HCT116 (cell line): ENCODE measurements at regions not wholly inside any gene's neighbourhood (a gene's known extent, or its start where the extent isn't known, plus 50 kb on each side); places are given as distances from the start of the nearest gene placed in this dataset.

Experiments
- ATF3 ChIP-seq: IDR thresholded peaks from 2 replicates; pipeline ENCODE4 v1.6.1; 2012
- CTCF ChIP-seq, 3 experiments: fragments of 200-600 bp in 1 of 3; sonication (generic) in 1 of 3; IDR thresholded peaks in 2 of 3; conservative IDR thresholded peaks in 1 of 3; 2 replicates each; pipeline ENCODE4 v1.5.1; 2012 to 2017; ENCODE audit warnings: low read depth in 2 of 3, low read length in 2 of 3, antibody characterized with exemption in 1 of 3, borderline replicate concordance in 1 of 3, control low read depth in 1 of 3, mild to moderate bottlenecking in 1 of 3, mixed read lengths in 1 of 3, mixed run types in 1 of 3, moderate library complexity in 1 of 3; ENCODE audit not compliant: insufficient read depth in 1 of 3
- EZH2 ChIP-seq: fragments of 200-600 bp; sonication (generic); IDR thresholded peaks from 2 replicates; pipeline ENCODE4 v1.6.1; 2017; ENCODE audit warnings: antibody characterized with exemption, mixed run types
- EZH2phosphoT487 ChIP-seq: fragments of 200-600 bp; IDR thresholded peaks from 2 replicates; pipeline ENCODE4 v1.6.1; 2018; ENCODE audit warnings: antibody characterized with exemption, borderline replicate concordance
- JUND ChIP-seq: IDR thresholded peaks from 2 replicates; pipeline ENCODE4 v1.6.1; 2012
- POLR2A ChIP-seq: IDR thresholded peaks from 2 replicates; pipeline ENCODE4 v1.7.0; 2011; ENCODE audit warnings: borderline replicate concordance; ENCODE audit not compliant: insufficient read depth, insufficient read length; ENCODE audit errors: extremely low read depth
- POLR2AphosphoS5 ChIP-seq: IDR thresholded peaks from 2 replicates; pipeline ENCODE4 v1.6.1; 2011; ENCODE audit warnings: mild to moderate bottlenecking, low read depth, low read length, moderate library complexity
- REST ChIP-seq: IDR thresholded peaks from 2 replicates; pipeline ENCODE4 v1.6.1; 2012; ENCODE audit warnings: low read depth
- SIN3A ChIP-seq: IDR thresholded peaks from 2 replicates; pipeline ENCODE4 v1.6.1; 2012; ENCODE audit warnings: low read depth
- YY1 ChIP-seq: IDR thresholded peaks from 2 replicates; pipeline ENCODE4 v1.6.1; 2011; ENCODE audit warnings: low read length, low read depth, moderate library complexity, mild to moderate bottlenecking; ENCODE audit not compliant: insufficient replicate concordance; ENCODE audit errors: extremely low read depth
- ZBTB33 ChIP-seq: IDR thresholded peaks from 2 replicates; pipeline ENCODE4 v1.6.1; 2011; ENCODE audit warnings: mild to moderate bottlenecking, low read length, moderate library complexity; ENCODE audit not compliant: insufficient replicate concordance; ENCODE audit errors: extremely low read depth

- no peak for TF ChIP-seq ATF3
- TF ChIP-seq EZH2 = no peak
- no peak for TF ChIP-seq POLR2A
- TF ChIP-seq JUND = no peak
- TF ChIP-seq CTCF (IDR thresholded peaks at IDR 0.05 in 2 of 3, conservative IDR thresholded peaks at IDR 0.05 in 1 of 3; ENCODE audit: borderline replicate concordance in 1 of 3, insufficient read depth in 1 of 3, low read depth in 2 of 3, low read length in 2 of 3) = no peak
- TF ChIP-seq YY1 = no peak
- TF ChIP-seq ZBTB33 = no peak
- TF ChIP-seq SIN3A = no peak
- no peak for TF ChIP-seq POLR2AphosphoS5
- TF ChIP-seq REST = no peak
- TF ChIP-seq EZH2phosphoT487 = no peak
Measured at GRCh38 chr7:63071396-63071795, 927.3 kb upstream of the ZNF722 start.
